ENCODE measurements at regions not wholly inside any gene's neighbourhood (a gene's known extent, or its start where the extent isn't known, plus 50 kb on each side); places are given as distances from the start of the nearest gene placed in this dataset.

Small RNA genes lying in the stretch of these regions (small RNA-seq; reads per million reads assigned to genes)
- gene RNU6-400P = 0 reads per million in 3 experiments
- gene RNU6-472P = 0 reads per million in 3 experiments

Data from neural cell (in vitro differentiated cells).